Glutamatergic neuron (in vitro differentiated cells): ENCODE measurements at regions not wholly inside any gene's neighbourhood (a gene's known extent, or its start where the extent isn't known, plus 50 kb on each side); places are given as distances from the start of the nearest gene placed in this dataset.

ENCODE experiments used
- DNase-seq: peaks from one replicate; pipeline ENCODE4 v3.0.0; 2022
- H3K27ac Mint-ChIP-seq: one replicate; pipeline ENCODE4 v1.8.0; 2020; ENCODE audit warnings: mild to moderate bottlenecking, mixed read lengths, inconsistent platforms; ENCODE audit not compliant: unreplicated experiment
- H3K27me3 Mint-ChIP-seq: one replicate; pipeline ENCODE4 v1.8.0; 2020; ENCODE audit warnings: mild to moderate bottlenecking, moderate library complexity, mixed read lengths, inconsistent platforms; ENCODE audit not compliant: unreplicated experiment
- H3K36me3 Mint-ChIP-seq: one replicate; pipeline ENCODE4 v1.8.0; 2020; ENCODE audit warnings: mild to moderate bottlenecking, mixed read lengths, inconsistent platforms; ENCODE audit not compliant: unreplicated experiment
- H3K4me1 Mint-ChIP-seq: one replicate; pipeline ENCODE4 v1.8.0; 2020; ENCODE audit warnings: mild to moderate bottlenecking, low read depth, mixed read lengths, inconsistent platforms; ENCODE audit not compliant: unreplicated experiment
- H3K4me3 Mint-ChIP-seq: one replicate; pipeline ENCODE4 v1.8.0; 2020; ENCODE audit warnings: mild to moderate bottlenecking, mixed read lengths, inconsistent platforms; ENCODE audit not compliant: unreplicated experiment
- H3K9me3 Mint-ChIP-seq: one replicate; pipeline ENCODE4 v1.8.0; 2020; ENCODE audit warnings: mild to moderate bottlenecking, moderate library complexity, mixed read lengths, inconsistent platforms; ENCODE audit not compliant: unreplicated experiment
- CTCF ChIP-seq: fragments of 200-600 bp; sonication (generic); IDR thresholded peaks from one replicate; pipeline ENCODE4 v1.5.0; 2021; ENCODE audit not compliant: partially characterized antibody, unreplicated experiment

DNA sequence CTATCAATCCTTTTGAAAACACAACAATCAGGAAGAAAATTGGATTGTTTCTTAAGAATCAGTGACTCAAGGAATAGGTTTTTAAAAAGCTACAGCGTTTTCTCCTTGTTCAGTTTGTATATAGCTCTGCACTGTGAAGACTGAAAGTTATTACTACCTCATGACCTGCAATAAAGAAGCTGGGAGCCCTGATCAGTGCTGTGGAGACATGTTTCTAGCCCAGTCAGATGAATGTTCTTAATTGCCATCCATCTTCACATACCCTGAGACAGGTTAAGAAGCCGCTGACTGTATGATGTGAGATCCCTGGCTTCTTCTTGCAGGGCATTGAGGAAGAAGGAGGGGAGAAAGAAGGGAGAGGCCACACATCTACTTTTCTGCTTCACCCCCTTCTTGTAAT lies 58.0 kb upstream of the VWC2 start:
- DNase-seq = no peak
- no peak for TF ChIP-seq CTCF
- peaks cover 3% of the 10 kb centered on the region for H3K9me3 Mint-ChIP-seq
- H3K36me3 Mint-ChIP-seq = no peaks in the 10 kb centered on the region
- H3K27ac Mint-ChIP-seq = no peak overlapping the region
- no peak overlapping the region for H3K4me3 Mint-ChIP-seq
- no peaks in the 10 kb centered on the region for H3K4me1 Mint-ChIP-seq
- H3K27me3 Mint-ChIP-seq = no peaks in the 10 kb centered on the region

DNA sequence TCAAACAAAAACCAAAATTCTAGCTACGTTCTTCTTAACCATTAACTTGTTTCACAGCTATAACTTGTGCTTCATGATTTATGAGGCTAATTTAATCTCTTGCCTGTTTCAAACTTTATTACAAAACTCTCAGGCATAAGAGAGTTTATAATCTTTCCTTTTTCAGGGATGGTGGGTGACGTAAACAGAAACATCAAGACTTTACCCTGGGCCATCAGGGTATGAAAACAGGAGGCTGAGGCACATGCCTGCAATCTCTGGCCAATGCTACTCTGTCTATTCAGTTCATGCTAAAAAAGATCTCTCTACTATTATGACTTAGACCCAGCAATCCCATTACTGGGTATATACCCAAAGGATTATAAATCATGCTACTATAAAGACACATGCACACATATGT lies 55.9 kb upstream of the VWC2 start:
- no peaks in the 10 kb centered on the region for H3K9me3 Mint-ChIP-seq

DNA sequence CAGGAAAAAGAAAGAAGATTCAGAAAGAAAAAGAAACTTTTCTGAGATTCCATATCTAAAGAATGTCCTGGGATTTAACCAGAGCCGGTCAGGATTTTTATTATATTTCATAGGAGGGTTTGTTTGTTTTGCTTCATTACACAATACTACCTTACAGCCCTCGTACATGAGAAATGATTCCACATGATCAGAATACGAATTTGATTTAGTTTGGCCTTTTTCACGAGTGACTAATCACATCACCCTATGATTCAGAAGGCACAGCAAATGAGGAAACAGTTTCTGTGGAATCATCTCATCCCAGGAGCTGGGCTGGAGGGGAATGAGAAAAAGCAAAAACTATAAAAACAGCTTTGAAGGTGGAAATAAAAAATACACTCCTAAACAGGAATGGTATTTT lies 54.7 kb upstream of the VWC2 start:
- H3K9me3 Mint-ChIP-seq = peaks cover 1% of the 10 kb centered on the region
- no peaks in the 10 kb centered on the region for H3K27me3 Mint-ChIP-seq
- no peaks in the 10 kb centered on the region for H3K4me1 Mint-ChIP-seq
- no peaks in the 10 kb centered on the region for H3K36me3 Mint-ChIP-seq
- no peak overlapping the region for H3K27ac Mint-ChIP-seq
- no peak for TF ChIP-seq CTCF
- no peak overlapping the region for H3K4me3 Mint-ChIP-seq
- no peak for DNase-seq

More for the DNA sequence above, 55.9 kb upstream of the VWC2 start:
- no peak for DNase-seq
- Mint-ChIP-seq H3K4me1 (no peaks in the 10 kb centered on the region), H3K27me3 (no peaks in the 10 kb centered on the region), H3K36me3 (no peaks in the 10 kb centered on the region), H3K27ac (no peak overlapping the region), H3K4me3 (no peak overlapping the region)
- TF ChIP-seq CTCF = no peak

- Mint-ChIP-seq H3K9me3 (peaks cover 2% of the 10 kb centered on the region), H3K4me1 (no peaks in the 10 kb centered on the region), H3K27me3 (no peaks in the 10 kb centered on the region)
These were observed 52.0 kb upstream of the VWC2 start for GRCh38 chr7:49721441-49721840.

More at GRCh38 chr7:49721441-49721840, 52.0 kb upstream of the VWC2 start:
- Mint-ChIP-seq H3K36me3 (no peaks in the 10 kb centered on the region), H3K27ac (no peak overlapping the region), H3K4me3 (no peak overlapping the region)
- TF ChIP-seq CTCF = no peak
- no peak for DNase-seq
